C4-2B (cell line): ENCODE measurements at regions not wholly inside any gene's neighbourhood (a gene's known extent, or its start where the extent isn't known, plus 50 kb on each side); places are given as distances from the start of the nearest gene placed in this dataset.

Source experiments
- H3K27ac ChIP-seq: fragments of 450-650 bp; 2 replicates; pipeline ENCODE4 v1.5.1; 2017
- ZFX ChIP-seq: fragments of 450-650 bp; IDR thresholded peaks from 2 replicates; pipeline ENCODE4 v1.6.1; 2017
- TF ChIP-seq, protein P1 (sequence below): fragments of 450-650 bp; conservative IDR thresholded peaks from 2 replicates; pipeline ENCODE4 v1.5.1; 2017; ENCODE audit warnings: mild to moderate bottlenecking

DNA sequence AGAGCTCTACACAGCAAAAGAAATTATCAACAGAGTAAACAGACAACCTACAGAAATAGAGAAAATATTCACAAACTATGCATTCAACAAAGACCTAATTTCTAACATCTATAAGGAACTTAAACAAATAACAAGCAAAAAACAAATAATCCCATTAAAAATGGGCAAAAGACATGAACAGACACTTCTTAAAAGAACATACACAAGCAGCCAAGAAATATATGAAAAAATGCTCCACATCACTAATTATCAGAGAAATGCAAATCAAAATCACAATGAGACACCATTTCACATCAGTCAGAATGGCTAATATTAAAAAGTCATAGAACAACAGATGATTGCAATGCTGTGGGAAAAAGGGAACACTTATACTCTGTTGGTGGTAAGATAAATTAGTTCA, 100.7 kb upstream of the LGR5 start:
- no peak for TF ChIP-seq ZFX
- TF ChIP-seq, protein P1, sequence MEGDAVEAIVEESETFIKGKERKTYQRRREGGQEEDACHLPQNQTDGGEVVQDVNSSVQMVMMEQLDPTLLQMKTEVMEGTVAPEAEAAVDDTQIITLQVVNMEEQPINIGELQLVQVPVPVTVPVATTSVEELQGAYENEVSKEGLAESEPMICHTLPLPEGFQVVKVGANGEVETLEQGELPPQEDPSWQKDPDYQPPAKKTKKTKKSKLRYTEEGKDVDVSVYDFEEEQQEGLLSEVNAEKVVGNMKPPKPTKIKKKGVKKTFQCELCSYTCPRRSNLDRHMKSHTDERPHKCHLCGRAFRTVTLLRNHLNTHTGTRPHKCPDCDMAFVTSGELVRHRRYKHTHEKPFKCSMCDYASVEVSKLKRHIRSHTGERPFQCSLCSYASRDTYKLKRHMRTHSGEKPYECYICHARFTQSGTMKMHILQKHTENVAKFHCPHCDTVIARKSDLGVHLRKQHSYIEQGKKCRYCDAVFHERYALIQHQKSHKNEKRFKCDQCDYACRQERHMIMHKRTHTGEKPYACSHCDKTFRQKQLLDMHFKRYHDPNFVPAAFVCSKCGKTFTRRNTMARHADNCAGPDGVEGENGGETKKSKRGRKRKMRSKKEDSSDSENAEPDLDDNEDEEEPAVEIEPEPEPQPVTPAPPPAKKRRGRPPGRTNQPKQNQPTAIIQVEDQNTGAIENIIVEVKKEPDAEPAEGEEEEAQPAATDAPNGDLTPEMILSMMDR: no peak
- H3K27ac ChIP-seq: no peak overlapping the region

DNA sequence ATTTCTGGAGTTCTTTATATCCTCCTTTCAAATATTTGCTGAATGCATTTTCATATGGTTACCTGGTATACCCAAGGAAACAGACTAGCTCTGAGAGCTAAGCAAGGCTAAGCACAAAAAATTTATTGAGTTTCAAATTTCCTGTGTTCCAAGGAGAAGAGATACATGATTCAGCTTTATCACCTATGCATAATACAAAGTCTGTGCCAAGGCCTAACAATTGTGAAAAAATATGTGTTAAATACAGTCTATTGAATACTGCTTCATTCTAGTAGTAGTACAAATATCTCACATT, 103.7 kb upstream of the LGR5 start:
- no peak for TF ChIP-seq ZFX
- TF ChIP-seq, protein P1: no peak
- no peak overlapping the region for H3K27ac ChIP-seq

DNA sequence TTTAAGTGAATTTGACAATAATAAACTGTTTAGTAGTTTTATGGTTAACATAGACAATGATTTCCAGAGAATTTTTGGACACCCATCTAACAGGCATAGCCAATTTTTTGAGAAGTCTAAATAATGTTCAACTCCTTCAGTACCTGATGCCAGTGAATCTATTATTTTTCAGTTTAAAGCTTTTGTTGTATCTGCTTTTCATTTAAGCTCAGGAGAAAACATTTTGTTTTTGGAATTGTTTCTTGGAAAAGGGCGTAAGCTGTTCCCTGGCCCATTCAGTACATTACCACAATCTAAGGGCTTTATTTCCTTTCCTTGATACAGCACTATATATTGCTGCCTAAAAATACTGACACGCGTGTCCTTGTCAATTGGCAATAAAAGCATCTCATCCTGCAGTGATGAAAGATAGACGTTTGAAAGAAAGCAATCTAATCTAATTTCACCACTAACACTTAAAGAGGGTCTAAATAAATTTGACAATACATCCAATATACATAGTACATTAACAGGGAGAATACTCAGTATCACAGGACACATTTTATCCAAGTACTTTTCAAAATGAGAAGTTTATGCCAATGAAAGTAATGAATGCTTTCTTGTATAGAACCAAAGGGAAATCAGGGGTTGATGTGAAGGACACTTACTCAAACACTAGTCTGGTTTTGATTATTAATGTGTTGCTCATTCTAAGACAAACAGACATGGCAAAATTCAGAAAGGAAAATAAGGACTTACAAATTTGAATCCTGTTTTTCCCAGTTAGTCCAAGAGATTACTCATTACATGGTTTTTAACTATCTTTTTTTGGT, 104.2 kb upstream of the LGR5 start:
- TF ChIP-seq ZFX: no peak
- TF ChIP-seq, protein P1: no peak
- H3K27ac ChIP-seq: no peak overlapping the region

DNA sequence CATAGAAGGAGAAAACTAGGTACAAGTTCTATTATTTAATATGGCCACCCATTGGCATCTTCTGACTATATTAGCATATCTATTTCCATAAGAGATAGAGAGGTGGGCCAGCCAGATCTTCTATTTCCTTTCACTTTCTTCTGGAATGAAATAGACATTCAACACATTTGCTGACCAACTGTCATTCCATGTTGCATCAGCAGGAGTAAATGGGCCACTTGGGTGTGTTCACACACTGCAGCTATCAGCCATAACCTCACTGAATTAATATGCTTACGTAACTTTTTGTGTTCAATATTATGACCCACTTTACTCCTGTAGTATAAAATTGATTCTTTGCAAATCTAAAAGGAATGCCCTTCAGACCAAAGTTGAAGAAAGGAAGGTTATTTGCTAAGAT, 106.2 kb upstream of the LGR5 start:
- TF ChIP-seq, protein P1: no peak
- no peak for TF ChIP-seq ZFX
- H3K27ac ChIP-seq: no peak overlapping the region

DNA sequence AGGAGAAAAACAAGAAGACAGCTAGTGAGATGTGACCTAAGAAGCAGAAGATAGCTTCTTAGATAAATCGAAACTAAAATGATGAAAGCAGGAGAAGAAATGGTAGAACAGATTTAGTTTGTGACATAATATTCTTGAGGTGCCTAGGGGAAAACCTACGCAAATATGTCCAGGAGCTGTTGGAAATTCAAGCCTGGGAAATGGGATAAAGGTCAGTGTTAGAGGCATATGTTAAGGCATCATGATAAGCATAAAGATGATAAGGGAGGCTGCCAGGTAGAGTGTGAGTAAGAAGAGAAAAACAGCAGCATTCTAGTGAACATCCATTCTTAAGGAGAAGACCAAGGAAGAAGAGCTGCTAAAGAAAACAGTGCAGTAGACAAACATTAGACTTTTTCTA, 109.6 kb upstream of the LGR5 start:
- no peak for TF ChIP-seq ZFX
- TF ChIP-seq, protein P1: no peak
- H3K27ac ChIP-seq: no peak overlapping the region

DNA sequence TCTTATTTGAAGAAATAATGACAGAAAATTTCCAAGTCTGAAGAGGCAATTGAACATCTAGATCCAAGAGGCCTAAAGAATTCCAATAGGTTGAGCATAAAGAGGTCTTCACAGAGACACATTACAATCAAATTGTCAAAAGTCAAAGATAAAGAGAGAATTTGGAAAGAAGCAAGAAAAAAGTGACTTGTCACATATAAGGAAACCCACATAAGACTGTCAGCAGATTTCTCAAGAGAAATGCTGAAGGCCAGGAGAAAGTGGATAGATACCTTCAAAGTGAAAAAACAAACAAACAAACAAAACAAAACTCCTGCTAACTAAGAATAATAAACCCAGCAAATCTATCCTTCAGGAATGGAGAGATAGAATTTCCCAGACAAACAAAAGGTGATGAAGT, 118.1 kb upstream of the LGR5 start:
- TF ChIP-seq ZFX: no peak
- TF ChIP-seq, protein P1: no peak
- no peak overlapping the region for H3K27ac ChIP-seq

DNA sequence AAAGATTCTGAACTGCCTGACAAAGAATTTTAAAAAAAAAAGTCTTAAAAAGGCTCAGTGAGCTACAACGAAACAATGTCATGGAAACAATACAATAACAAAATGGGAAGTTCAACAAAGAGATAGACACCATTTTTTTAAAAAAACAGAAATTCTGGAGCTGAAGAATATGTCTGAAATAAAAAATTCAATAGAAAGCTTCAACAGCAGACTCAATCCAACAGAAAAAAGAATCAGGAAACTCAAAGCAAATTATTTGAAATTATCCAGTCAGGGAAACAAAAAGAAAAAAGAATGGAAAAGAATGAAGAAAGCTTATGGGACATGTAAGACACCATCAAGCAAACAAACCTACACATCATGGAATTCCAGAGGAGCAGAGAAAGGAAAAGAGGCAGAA, 118.5 kb upstream of the LGR5 start:
- TF ChIP-seq ZFX: no peak
- TF ChIP-seq, protein P1: no peak
- no peak overlapping the region for H3K27ac ChIP-seq
